Skeletal muscle cell (primary cell): ENCODE measurements at regions not wholly inside any gene's neighbourhood (a gene's known extent, or its start where the extent isn't known, plus 50 kb on each side); places are given as distances from the start of the nearest gene placed in this dataset.
"Not testable (repeated sequence)": the region's sequence is repeated elsewhere in the genome, so short reads cannot be mapped to it uniquely, and the experiment has no call there.

ENCODE experiments used
- DNase-seq: peaks from one replicate; pipeline ENCODE4 v3.0.0-alpha.2; 2010; ENCODE audit warnings: low read depth
- H3K4me3 ChIP-seq: 2 replicates; pipeline ENCODE4 v1.5.1; 2011; ENCODE audit warnings: low read depth, mild to moderate bottlenecking, control low read depth, low read length, moderate library complexity

GRCh38 chr11:71183878-71184277 lies 68.5 kb downstream of the SHANK2 start:
- H3K4me3 ChIP-seq = no peak overlapping the region

GRCh38 chr11:71182791-71183677 lies 69.3 kb downstream of the SHANK2 start:
- DNase-seq = no peak
- no peak overlapping the region for H3K4me3 ChIP-seq

More at GRCh38 chr11:71183878-71184277, 68.5 kb downstream of the SHANK2 start:
- no peak for DNase-seq

GRCh38 chr11:71181566-71181965 lies 70.8 kb downstream of the SHANK2 start:
- DNase-seq = no peak

GRCh38 chr11:71180694-71181470 lies 71.5 kb downstream of the SHANK2 start:
- no peak for DNase-seq

More at GRCh38 chr11:71181566-71181965, 70.8 kb downstream of the SHANK2 start:
- H3K4me3 ChIP-seq = no peak overlapping the region

GRCh38 chr11:71179877-71180605 lies 72.3 kb downstream of the SHANK2 start:
- no peak overlapping the region for H3K4me3 ChIP-seq
- no peak for DNase-seq

More at GRCh38 chr11:71180694-71181470, 71.5 kb downstream of the SHANK2 start:
- H3K4me3 ChIP-seq = no peak overlapping the region

GRCh38 chr11:71178076-71178475 lies 74.3 kb downstream of the SHANK2 start:
- no peak overlapping the region for H3K4me3 ChIP-seq
- DNase-seq = no peak

- no peak overlapping the region for H3K4me3 ChIP-seq
- DNase-seq = no peak
Observed at GRCh38 chr11:71176812-71177211, 75.6 kb downstream of the SHANK2 start.

- H3K4me3 ChIP-seq = no peak overlapping the region
- no peak for DNase-seq
Observed at GRCh38 chr11:71173709-71174108, 78.7 kb downstream of the SHANK2 start.

- no peak for DNase-seq
- no peak overlapping the region for H3K4me3 ChIP-seq
Observed at GRCh38 chr11:71172680-71173079, 79.7 kb downstream of the SHANK2 start.

- DNase-seq = no peak
- no peak overlapping the region for H3K4me3 ChIP-seq
Observed at GRCh38 chr11:71171576-71171975, 80.8 kb downstream of the SHANK2 start.

GRCh38 chr11:71170624-71171423 lies 81.6 kb downstream of the SHANK2 start:
- H3K4me3 ChIP-seq = no peak overlapping the region
- no peak for DNase-seq

GRCh38 chr11:71169313-71169712 lies 83.1 kb downstream of the SHANK2 start:
- no peak overlapping the region for H3K4me3 ChIP-seq
- DNase-seq = no peak

- DNase-seq, H3K4me3 ChIP-seq: not testable (repeated sequence)
Observed at GRCh38 chr11:71167814-71168213, 84.6 kb downstream of the SHANK2 start.

- no peak for DNase-seq
- no peak overlapping the region for H3K4me3 ChIP-seq
Observed at GRCh38 chr11:71165771-71166170, 86.6 kb downstream of the SHANK2 start.

GRCh38 chr11:71164621-71165020 lies 87.8 kb downstream of the SHANK2 start:
- no peak for DNase-seq
- no peak overlapping the region for H3K4me3 ChIP-seq

- no peak for DNase-seq
- no peak overlapping the region for H3K4me3 ChIP-seq
Observed at GRCh38 chr11:71164186-71164585, 88.2 kb downstream of the SHANK2 start.

GRCh38 chr11:71163371-71163770 lies 89.0 kb downstream of the SHANK2 start:
- no peak for DNase-seq
- H3K4me3 ChIP-seq = no peak overlapping the region

GRCh38 chr11:71158936-71159335 lies 93.4 kb downstream of the SHANK2 start:
- no peak overlapping the region for H3K4me3 ChIP-seq
- DNase-seq = no peak

GRCh38 chr11:71157676-71158075 lies 94.7 kb downstream of the SHANK2 start:
- DNase-seq = not testable (repeated sequence)

More at GRCh38 chr11:71157676-71158075, 94.7 kb downstream of the SHANK2 start:
- H3K4me3 ChIP-seq = not testable (repeated sequence)
